T-helper 2 cell (primary cell): ENCODE measurements at regions not wholly inside any gene's neighbourhood (a gene's known extent, or its start where the extent isn't known, plus 50 kb on each side); places are given as distances from the start of the nearest gene placed in this dataset.

Experiments
- DNase-seq, 5 experiments: peaks; one replicate each; pipeline versions ENCODE4 v3.0.0 to v3.0.0-alpha.2; 2012 to 2022

DNA sequence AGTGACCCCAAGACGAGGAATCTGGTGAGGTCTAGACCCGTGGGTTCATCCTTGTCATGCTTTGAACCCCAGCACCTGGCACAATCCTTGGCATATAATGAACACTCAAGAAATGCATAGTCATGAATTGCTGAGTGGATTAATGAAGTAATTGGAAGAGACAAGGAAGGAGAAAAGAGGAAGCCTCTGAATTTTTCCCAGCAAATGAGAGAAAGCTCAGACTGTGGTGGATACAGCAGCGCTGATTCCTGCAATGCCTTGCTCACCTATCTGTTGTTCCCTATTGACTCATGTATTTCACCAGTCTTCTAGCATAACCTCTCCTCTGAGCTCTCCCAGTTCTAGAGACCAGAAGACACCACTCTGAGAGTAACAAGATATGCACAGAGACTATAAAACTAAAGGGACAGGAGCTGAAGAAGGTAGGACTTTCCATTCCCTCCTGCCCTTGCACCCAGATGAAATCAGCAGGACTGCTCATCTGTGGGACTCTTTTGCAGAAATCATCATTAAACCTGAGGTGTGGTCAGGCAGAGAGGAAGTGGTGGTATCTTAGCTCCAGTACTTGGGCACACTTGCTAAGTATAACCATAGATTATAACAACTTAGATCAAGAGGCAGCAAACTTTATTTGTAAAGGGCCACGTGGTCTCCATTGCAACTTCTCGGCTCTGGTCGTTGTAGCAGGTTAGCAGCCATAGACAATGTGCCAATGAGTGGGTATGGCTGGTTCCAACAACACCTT lies 102.8 kb downstream of the MAF start:
- DNase-seq = peak in 1 of 5 experiments; percentile 80

DNA sequence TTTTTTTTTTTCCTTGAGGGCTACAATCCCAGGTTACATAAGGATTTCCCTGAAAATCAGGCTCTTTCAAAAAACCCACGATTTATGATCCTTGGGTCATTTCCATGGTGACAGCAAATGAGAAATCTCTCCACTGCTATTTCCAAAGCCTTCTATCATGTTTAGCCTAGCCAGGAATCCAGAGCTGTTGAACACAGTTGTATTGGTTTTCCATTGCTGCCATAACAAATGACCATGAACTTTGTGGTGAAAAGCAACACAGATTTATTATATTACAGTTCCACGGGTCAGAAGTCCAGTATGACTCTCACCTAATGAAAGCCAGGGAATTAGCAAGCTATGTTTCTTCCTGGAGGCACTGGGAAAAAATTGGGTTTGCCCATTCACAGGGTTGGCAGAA lies 106.6 kb downstream of the MAF start:
- no peak for DNase-seq

DNA sequence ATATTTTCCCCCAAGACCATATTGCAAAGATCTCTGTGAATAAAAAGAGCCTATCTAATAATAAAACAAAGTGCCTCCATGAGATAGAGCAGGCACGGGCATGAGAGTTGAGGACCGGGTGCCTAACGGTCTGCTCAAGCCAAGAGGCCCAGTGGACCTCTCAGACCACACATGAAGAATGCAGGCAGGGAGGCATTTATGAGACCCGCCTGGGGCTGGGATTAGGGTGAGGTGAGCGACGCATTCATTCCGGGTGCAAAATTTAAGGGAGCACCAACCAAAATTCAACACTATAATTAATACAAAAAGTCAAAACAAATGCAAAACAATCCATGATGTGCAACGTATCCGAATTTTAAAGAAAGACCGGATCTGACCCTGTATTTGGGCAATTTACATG lies 108.5 kb downstream of the MAF start:
- DNase-seq = no peak

DNA sequence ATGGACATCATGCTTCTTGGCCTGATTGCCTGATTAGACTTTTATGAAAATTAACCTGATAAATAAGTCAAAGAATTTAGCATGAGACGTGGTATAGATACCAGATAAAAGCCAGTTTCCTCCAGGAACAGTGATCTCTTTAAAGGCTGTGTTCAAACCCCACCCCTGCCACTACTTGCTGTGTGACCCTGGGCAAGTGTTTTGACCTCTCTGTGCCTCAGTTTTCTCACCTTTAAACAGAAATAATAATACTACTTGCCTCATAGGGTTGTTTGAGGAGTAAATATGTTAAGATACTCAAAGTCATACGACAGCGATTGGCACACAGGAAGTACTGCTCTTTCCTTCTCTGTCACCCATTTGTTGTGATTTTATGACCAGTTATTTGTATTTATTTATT lies 115.5 kb downstream of the MAF start:
- DNase-seq = no peak

DNA sequence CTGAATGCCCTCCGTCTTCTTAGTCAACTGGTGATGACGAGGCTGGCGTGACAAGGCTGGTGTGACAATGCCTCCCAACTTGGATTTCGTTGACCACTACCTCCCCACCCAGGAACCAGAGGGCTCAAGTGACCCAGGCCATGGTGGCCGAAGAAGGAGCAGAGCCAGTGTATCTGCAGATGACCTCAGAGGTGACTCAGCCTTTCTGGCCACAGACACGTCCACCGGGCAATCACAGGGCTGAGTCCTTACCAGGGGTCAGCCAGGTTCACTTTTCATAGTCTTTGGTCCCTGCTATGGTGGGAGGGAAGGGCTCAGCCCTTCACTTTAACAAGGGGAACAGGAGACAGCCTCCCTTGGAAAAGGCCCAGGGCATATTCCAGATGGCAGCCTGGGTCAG lies 116.3 kb downstream of the MAF start:
- no peak for DNase-seq

DNA sequence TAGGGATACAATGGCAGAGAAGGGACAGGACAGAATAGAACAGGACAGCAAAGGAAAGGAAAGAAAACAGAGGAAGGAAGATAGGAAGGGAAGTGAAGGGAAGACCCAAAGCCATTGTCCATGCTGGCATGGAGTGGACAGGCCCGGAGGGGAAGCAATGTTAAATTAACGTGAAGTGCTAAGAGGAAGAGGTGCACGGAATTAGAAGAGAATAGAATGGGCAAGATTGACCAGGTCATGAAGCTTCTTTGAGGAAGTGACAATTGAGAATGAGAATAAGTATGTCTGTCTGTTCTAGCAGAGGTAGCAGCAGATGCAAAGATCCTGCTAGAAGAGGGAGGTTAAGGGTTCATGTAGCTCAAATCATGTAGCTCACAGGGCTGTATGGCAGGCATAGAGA lies 117.2 kb downstream of the MAF start:
- DNase-seq = no peak

DNA sequence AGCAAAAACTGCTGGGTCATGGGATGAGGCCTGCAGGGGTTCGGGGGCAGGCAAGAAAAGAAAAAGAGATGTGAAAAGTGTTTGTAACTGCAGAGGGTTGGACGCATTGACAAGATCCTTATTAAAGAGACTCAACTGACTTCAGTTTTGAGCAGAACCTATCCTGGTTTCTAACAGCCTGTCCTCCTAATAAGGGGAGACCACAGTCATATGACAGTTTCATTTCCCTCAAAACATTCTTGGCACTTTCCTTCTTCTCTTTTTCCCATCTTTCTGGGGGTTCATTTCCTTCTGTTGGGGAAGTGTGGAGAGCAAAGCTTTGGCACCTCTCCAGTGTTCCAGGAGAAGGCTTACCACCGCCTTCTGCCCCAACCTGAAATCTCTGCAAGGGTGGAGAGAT lies 118.5 kb downstream of the MAF start:
- DNase-seq = no peak

DNA sequence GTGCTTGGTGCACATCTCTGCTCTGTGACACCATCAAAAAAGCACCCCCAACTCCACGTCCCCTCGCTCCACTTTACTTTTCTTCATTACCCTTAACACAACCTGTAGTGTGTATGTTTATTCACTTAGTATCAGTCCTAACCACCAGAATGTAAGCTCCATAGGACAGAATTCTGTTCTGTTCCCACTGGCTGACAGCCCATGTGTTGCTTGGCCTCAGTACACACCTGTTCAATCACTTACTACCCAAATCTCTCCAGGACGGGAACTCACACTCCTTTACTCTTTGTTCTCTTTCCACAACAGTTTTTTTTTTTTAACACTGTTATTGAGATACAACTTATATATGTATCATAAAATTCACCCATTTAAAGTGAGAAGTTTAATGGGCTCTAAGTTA lies 119.6 kb downstream of the MAF start:
- DNase-seq = no peak

DNA sequence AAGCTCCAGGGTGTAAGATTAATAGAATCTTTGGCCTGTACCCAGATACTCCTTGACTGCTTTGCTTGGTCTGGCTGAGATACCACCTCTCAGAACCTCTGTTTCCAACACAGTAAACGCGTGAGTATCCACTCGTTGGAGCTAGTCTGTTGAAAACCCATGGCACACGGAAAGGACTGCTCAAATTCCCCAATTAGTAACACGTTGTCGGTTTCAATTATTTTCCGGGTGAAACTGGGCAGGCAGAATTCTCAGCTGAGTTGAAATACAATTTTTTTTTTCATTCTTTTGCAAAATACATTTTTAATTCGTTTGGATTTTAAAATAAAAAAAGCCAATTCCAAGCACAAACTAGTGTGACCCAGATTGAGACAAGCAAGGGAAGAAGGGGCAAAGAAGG lies 120.5 kb downstream of the MAF start:
- no peak for DNase-seq

DNA sequence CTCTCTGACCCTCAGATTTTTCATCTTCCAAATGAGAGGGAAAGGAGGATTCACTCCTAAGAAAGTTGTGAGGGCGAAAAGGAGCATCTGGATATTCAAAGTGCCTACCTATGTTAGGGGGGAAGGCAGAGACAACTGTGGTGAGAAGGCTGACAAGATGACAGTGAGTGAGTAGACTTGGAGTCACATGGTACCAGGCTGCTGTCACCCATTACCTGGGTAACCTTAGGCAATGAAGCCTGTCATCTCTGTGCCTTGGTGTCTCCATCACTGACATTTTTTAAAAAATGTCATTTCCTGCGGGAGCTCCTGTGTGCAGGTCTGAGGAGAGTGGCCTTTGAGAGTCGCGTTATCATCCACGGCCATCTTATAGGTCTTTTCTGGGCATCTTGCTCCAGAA lies 124.0 kb downstream of the MAF start:
- no peak for DNase-seq

DNA sequence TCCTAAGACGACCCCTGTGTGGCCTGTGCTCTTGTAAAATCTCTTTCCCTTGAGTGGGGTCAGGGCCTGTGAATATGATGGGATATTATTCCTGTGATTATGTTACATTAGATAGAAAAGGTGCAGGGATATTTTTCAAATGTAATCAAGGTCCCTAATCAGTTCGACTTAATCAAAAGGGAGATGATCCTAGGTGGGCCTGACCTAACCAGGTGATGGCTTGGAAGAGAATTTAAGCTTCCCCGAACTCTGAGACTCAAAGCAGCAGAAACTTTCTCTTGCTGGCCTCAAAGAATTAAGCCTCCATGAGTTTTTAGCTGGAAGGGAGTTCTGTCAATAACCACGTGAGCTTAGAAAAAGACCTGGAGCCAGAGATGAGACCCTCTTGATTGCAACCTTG lies 124.7 kb downstream of the MAF start:
- DNase-seq = no peak

DNA sequence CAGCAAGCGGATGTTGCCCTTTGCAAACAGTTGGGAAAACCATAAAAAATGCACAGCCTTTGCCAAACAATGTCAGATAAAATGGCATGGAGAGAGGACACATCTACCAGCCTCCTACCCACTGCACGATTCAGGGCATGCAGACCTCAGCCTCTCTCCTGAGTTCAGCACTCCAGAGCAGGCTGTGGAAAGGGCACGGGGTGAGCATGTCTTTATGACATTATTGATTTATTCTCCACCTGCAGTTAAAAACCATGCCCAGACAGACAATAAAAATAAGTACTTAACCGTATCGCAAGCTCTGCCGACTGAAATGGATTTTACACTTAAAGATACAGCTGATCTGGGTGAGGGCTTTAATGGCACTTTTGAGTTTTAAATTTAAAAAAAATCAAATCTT lies 127.1 kb downstream of the MAF start:
- no peak for DNase-seq

DNA sequence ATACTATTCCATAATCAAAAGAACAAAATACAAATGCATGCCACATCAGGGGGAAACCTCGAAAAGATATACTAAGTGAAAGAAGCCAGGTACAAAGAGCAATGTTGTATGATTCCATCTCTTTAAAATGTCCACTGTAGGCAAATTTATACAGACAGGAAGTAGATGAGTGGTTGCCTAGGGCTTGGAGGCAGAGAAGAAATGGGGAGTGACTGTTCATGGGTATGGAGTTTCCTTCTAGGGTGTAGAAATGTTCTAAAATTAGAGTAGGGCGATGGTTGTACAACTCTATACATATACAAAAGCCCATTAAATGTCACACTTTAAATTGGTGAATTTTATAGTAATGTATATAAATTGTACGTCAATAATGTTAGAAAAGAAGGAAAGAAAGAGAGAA lies 128.1 kb downstream of the MAF start:
- no peak for DNase-seq

DNA sequence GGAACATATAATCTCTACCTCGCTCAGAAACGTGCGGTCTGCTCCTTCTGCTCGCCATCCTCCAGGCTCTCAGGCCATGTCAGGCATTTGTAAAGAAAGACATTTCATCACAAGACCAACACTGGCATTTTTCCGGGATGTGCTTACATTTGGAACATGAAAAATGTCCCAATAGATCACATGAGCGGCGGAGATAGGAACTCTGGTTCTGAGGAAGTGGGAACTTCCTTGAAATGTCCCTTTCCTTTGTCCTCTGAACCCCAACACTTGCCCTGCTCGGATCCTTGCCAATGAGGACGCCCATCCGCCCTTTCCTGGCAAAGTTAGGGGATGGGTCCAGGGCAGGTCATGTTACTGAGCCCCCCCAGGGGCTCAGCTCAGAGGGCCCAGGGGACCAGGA lies 130.5 kb downstream of the MAF start:
- DNase-seq = no peak

DNA sequence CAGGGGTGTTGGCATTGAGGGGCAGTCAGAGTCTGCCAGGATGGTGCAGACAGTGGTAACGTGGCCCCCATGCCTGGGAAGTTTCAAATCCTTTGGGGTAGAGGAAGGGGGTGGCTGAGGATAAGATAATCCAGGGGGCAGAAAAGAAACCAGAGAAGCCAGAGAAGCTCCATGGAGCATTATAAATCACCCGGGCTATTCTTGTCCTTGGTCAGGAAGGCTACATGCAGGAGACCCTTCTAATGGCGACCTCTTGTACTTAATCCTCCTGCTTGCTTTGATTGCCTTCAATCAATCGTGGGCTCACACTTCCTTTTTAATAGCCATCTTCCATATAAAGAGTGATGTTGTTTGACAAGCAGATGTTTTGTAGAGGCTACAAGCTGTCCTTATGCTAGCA lies 131.9 kb downstream of the MAF start:
- no peak for DNase-seq

DNA sequence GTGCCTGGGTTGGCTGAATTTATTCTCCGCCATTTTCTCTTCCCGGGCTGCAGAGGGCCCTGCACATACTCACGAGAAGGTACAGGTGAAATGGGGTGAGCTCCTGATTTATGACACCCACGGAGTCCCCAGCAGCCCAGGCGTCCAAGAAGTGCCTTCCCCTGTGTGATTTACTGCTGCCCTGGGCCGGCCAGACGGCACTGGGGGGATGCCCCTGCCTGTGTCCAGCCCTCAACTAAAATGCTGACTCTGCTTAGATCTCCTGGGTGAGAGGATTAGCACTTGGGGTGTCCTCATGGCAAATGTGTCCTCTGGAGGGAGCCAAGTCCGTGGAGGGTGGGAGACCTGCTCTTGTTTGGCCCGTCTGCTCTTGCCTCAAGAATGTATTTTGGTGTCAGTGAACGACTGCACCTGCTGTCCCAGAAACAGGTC lies 132.4 kb downstream of the MAF start:
- DNase-seq = no peak

DNA sequence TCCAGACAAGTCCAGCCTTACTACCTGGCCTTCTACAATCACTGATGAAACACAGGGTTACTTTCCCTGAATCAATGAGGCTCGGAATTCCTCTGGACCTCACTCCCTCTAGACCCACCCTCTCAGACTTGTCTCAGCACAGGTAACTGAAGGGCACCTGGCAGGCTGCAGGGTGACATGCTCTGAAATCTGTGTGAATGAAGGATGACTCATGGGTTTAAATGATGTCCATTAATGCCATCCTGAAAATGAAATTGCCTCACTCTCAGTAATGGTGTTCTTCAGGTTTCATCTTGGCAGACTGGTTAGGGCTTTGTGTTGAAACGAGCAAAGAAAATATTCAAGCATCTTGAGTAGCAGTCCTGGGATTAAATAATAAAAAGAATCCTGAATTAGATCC lies 134.4 kb downstream of the MAF start:
- DNase-seq = no peak

DNA sequence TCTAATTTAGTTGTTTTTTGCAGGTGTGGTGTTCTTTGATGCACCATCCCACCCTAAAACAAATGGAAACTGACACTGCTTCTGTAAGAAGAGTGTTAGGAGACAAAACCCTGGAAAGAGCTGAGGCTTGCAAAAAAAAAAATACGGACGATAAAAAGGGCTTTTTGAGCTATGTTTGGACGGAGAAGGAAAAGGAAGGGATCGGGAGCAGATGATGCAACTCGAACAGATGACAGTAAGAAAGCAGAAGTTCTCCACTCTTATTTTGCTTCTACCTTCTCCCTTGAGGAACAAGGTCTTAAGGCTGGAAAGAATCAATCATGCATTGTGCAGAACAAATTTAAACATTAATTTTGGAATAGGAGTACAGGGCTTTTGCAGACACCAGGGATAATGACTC lies 136.7 kb downstream of the MAF start:
- no peak for DNase-seq

DNA sequence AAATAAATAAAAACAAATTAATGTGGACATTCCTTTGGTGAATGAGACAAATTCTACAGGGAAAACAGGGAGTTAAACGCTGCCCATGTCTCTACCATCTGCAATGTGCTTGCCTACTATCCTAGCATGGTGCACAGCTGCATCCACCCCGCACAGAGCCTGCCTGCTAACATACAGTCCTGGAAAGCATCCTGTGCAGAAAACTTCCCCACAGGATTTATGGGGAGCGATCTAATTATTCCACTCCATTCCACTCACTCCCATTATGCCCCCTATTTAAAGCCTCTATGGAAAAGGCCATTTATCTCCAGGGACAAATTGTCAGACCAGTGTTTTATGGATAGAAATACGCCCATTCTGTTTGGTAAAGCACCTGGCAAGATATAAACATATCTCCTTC lies 144.5 kb downstream of the MAF start:
- no peak for DNase-seq

DNA sequence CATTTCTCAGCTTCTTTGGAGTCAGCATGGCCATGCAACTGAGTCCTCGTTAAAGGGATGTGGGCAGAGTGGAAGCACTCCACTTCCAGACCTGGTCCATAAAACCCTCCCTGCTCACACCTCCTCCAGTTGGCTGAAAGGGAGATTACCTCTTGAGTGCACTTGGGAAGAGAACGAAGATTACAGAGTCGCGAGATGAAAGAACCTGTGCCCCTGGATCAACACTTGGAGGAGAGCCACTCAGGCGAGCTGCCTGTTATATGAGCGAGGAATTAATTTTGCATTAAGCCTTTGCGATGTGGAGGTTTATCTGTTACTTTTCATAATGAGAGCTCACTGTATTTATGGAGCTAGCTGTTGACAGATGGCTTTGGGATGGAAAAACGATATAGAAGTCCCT lies 147.9 kb downstream of the MAF start:
- DNase-seq = no peak

DNA sequence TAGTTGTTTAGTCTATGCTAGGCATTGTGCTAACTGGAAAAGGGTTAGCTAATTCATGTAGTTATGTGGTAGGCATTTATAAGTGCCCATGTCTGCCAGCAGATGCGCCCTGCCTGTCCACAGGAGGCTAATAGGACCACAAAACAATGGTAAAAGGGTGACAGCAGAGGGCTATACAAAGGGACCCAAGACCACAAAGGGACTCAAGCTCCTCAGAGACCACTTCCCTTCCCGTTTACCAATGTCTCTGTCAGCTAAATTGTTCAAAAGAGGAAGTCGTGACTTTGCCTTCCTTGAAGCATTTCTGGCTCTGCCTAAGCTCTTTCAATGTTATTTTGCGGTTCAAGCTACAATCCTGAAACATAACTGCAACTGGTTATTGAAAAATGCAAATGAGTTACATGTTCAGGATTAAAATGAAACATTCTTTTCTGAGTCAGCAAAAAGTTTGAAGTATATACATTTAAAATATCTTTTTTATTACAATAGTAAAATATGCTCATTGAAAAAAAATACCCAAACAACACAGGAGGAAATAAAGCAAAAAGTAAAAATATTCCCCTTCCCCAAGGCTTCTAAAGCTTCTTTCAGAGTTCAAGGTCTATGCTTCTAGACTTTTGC lies 149.2 kb downstream of the MAF start:
- DNase-seq = peak in 1 of 5 experiments; percentile 82

DNA sequence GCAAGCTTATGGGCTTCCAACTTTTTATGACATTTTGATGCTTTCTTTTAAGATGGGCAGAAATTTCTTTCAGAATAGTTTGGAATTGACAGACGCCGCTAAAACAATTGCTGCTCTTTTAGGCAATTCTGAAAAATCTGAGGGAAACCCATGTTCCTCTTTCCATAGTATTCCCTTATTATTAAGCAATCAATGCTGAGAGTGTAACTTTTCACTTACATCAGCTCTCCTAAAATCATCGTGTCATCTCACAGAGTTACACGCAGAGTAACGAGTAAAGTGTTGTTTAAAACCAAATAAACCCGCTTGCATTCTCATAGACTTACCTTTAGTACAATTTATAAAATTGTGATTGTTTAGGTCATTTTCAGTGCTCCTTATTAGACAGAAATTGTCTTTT lies 150.6 kb downstream of the MAF start:
- DNase-seq = no peak

DNA sequence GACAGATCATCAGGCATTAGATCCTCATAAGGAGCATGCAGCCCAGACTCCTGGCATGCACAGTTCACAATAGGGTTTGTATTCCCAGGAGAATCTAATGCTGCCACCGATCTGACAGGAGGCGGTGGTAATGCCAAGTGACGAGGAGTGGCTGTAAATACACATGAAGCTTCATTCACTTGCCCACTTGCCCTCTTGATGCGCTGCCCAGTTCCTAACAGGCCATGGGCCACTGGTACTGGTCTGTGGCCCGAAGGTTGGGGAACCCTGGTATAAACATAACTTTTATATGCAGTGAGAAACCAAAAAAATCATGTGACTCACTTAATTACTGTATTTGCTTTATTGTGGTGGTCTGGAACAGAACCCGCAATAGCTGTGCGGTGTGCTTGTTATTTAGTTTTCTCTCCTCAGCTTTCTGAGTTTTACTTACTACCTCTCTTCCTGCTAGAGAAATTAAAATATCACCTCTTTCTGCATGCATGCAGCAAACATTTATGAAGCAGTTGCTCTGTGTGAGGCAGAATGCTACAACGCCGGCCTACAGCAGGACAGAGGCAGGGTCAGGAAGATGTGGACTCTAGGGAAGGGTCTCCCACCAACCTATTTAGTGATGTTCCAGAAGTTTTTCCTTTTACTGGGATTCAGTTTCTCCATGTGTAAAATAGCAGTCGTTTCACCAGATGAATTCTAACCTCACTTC lies 151.3 kb downstream of the MAF start:
- no peak for DNase-seq

DNA sequence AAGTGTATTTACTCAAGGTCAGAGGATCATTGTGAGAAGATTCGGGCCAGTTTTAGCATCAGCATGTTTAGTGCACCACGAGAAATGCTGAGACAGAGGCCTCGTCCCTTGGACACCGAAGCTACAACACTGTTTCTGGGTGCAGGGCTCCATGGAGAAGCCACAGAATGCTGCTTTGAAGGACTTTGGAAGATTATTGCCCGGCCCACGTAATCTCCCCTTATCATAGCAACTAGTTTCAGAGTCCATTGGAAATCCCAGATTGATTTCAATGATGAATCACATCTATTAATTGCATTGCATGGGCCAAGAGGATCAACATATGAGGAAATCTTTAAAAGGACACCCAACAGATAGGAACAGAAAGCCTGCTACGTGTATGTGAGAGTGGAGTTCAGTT lies 156.0 kb downstream of the MAF start:
- no peak for DNase-seq
